Thyroid gland (tissue), 4 donors: ENCODE measurements at regions not wholly inside any gene's neighbourhood (a gene's known extent, or its start where the extent isn't known, plus 50 kb on each side); places are given as distances from the start of the nearest gene placed in this dataset.

Experiments used
- DNase-seq, 2 donors: peaks; one replicate each; pipeline ENCODE4 v3.0.0-alpha.2; 2019
- H3K27ac ChIP-seq, 3 donors: fragments of 200-600 bp; sonication (generic); 1 replicate in 2 of 3; 2 replicates in 1 of 3; pipeline ENCODE4 v1.5.1; 2016 to 2019; ENCODE audit warnings: mild to moderate bottlenecking in 1 of 3, moderate library complexity in 1 of 3
- H3K27me3 ChIP-seq: fragments of 200-600 bp; sonication (generic); one replicate; pipeline ENCODE4 v1.5.1; 2019
- H3K36me3 ChIP-seq, 2 donors: fragments of 200-600 bp; sonication (generic); one replicate each; pipeline ENCODE4 v1.5.1; 2016 to 2019
- H3K4me1 ChIP-seq, 2 donors: fragments of 200-600 bp; sonication (generic); one replicate each; pipeline ENCODE4 v1.5.1; 2017 to 2019
- H3K4me3 ChIP-seq, 3 donors: fragments of 200-600 bp; sonication (generic); replicated peaks in 1 of 3; 1 replicate in 2 of 3; 2 replicates in 1 of 3; pipeline ENCODE4 v1.5.1; 2016; ENCODE audit warnings: mild to moderate bottlenecking in 1 of 3
- H3K9me3 ChIP-seq: fragments of 200-600 bp; sonication (generic); one replicate; pipeline ENCODE4 v1.5.1; 2017
- CTCF ChIP-seq, 6 experiments: fragments of 200-600 bp in 3 of 6; fragments of 450-650 bp in 3 of 6; sonication (generic) in 3 of 6; IDR thresholded peaks; one replicate each; pipeline ENCODE4 v1.5.1; 2016 to 2019; ENCODE audit warnings: antibody characterized with exemption in 6 of 6, mild to moderate bottlenecking in 2 of 6, inconsistent platforms in 1 of 6, moderate library complexity in 1 of 6
- POLR2A ChIP-seq, 2 donors: fragments of 450-650 bp; IDR thresholded peaks; one replicate each; pipeline ENCODE4 v1.6.1; 2017; ENCODE audit warnings: antibody characterized with exemption in 2 of 2, mild to moderate bottlenecking in 2 of 2, moderate library complexity in 1 of 2
- WGBS, 2 donors: methylation state at CpG; one replicate each; pipeline ENCODE4 v1.1.5; 2017; 5-methylcytosine and 5-hydroxymethylcytosine counted together
- intact Hi-C: fragments of 100-400 bp; cut with DNase I; formaldehyde crosslinking; loops from one replicate; pipeline ENCODE4 v1.15.1; 2023

GRCh38 chr6:66128243-66128642 lies 421.2 kb upstream of the EYS start:
- Histone ChIP-seq H3K4me1 (no peaks in the 10 kb centered on the region), H3K36me3 (no peaks in the 10 kb centered on the region), H3K27ac (no peak overlapping the region), H3K9me3 (no peaks in the 10 kb centered on the region), H3K27me3 (no peaks in the 10 kb centered on the region), H3K4me3 (no peak overlapping the region)
- DNase-seq, result no peak
- intact Hi-C loops, result no loop called here
- TF ChIP-seq CTCF (IDR thresholded peaks at IDR 0.05), result no peak
- no peak for TF ChIP-seq POLR2A (IDR thresholded peaks at IDR 0.05)
- WGBS, 2 donors, result 60 to 70% methylated on average over 2 of the region's 2 CpGs

GRCh38 chr6:66127061-66127460 lies 420.0 kb upstream of the EYS start:
- H3K9me3 ChIP-seq, result no peaks in the 10 kb centered on the region
- H3K4me3 ChIP-seq, result no peak overlapping the region
- DNase-seq, result no peak
- TF ChIP-seq CTCF (IDR thresholded peaks at IDR 0.05), result no peak
- intact Hi-C loops, result no loop called here
- no peaks in the 10 kb centered on the region for H3K36me3 ChIP-seq
- H3K27me3 ChIP-seq, result no peaks in the 10 kb centered on the region
- WGBS, 2 donors, result 89 to 91% methylated on average over 5 of the region's 5 CpGs
- H3K27ac ChIP-seq, result no peak overlapping the region
- H3K4me1 ChIP-seq, result no peaks in the 10 kb centered on the region

GRCh38 chr6:66126358-66126757 lies 419.3 kb upstream of the EYS start:
- no peaks in the 10 kb centered on the region for H3K4me1 ChIP-seq
- no peak overlapping the region for H3K4me3 ChIP-seq
- no peak overlapping the region for H3K27ac ChIP-seq
- intact Hi-C loops, result no loop called here
- DNase-seq, result no peak
- no peaks in the 10 kb centered on the region for H3K9me3 ChIP-seq
- no peaks in the 10 kb centered on the region for H3K36me3 ChIP-seq
- no peaks in the 10 kb centered on the region for H3K27me3 ChIP-seq
- 24 to 36% methylated on average over 3 of the region's 3 CpGs for WGBS, 2 donors
- TF ChIP-seq CTCF (IDR thresholded peaks at IDR 0.05) (no peak), POLR2A (IDR thresholded peaks at IDR 0.05) (no peak)

GRCh38 chr6:66103954-66104353 lies 396.9 kb upstream of the EYS start:
- H3K9me3 ChIP-seq, result no peaks in the 10 kb centered on the region
- no peaks in the 10 kb centered on the region for H3K27me3 ChIP-seq
- WGBS, 2 donors, result 15 to 17% methylated on average over 3 of the region's 3 CpGs
- H3K36me3 ChIP-seq, result no peaks in the 10 kb centered on the region
- TF ChIP-seq POLR2A (IDR thresholded peaks at IDR 0.05) (no peak), CTCF (IDR thresholded peaks at IDR 0.05) (no peak)
- no peak overlapping the region for H3K4me3 ChIP-seq
- intact Hi-C loops, result no loop called here
- DNase-seq, result no peak
- no peaks in the 10 kb centered on the region for H3K4me1 ChIP-seq
- no peak overlapping the region for H3K27ac ChIP-seq

GRCh38 chr6:66103354-66103753 lies 396.3 kb upstream of the EYS start:
- Histone ChIP-seq H3K36me3 (no peaks in the 10 kb centered on the region), H3K27ac (no peak overlapping the region), H3K9me3 (no peaks in the 10 kb centered on the region), H3K4me3 (no peak overlapping the region), H3K27me3 (no peaks in the 10 kb centered on the region), H3K4me1 (no peaks in the 10 kb centered on the region)
- 84 to 88% methylated on average over 1 of the region's 1 CpG for WGBS, 2 donors
- intact Hi-C loops, result no loop called here
- no peak for TF ChIP-seq CTCF (IDR thresholded peaks at IDR 0.05)
- TF ChIP-seq POLR2A (IDR thresholded peaks at IDR 0.05), result no peak
- DNase-seq, result no peak
